Heart right ventricle (tissue), 16 donors: ENCODE measurements at regions not wholly inside any gene's neighbourhood (a gene's known extent, or its start where the extent isn't known, plus 50 kb on each side); places are given as distances from the start of the nearest gene placed in this dataset.

ENCODE experiments used
- ATAC-seq, 8 donors: fragments of 200-7000 bp; cut with Tn5 transposase; one replicate each; pipeline ENCODE4 v1.9.1; 2020; ENCODE audit warnings: mild to moderate bottlenecking in 8 of 8, moderate library complexity in 8 of 8, moderate number of reproducible peaks in 1 of 8
- DNase-seq, 2 donors: peaks; one replicate each; pipeline ENCODE4 v3.0.0-alpha.2; 2020
- H3K27ac ChIP-seq, 10 donors: fragments of 200-600 bp; sonication (generic) in 2 of 10; one replicate each; pipeline versions ENCODE4 v1.5.0 to v1.8.0; 2020 to 2022; ENCODE audit warnings: mild to moderate bottlenecking in 3 of 10
- H3K27me3 ChIP-seq, 7 donors: fragments of 200-600 bp; one replicate each; pipeline ENCODE4 v1.8.0; 2021 to 2022; ENCODE audit warnings: mild to moderate bottlenecking in 2 of 7
- H3K36me3 ChIP-seq, 9 donors: fragments of 200-600 bp; sonication (generic) in 1 of 9; one replicate each; pipeline versions ENCODE4 v1.5.0 to v1.8.0; 2020 to 2022; ENCODE audit warnings: mild to moderate bottlenecking in 2 of 9
- H3K4me1 ChIP-seq, 9 donors: fragments of 200-600 bp; sonication (generic) in 1 of 9; one replicate each; pipeline versions ENCODE4 v1.5.0 to v1.8.0; 2020 to 2022; ENCODE audit warnings: mild to moderate bottlenecking in 4 of 9
- H3K4me3 ChIP-seq, 10 donors: fragments of 200-600 bp; sonication (generic) in 2 of 10; one replicate each; pipeline versions ENCODE4 v1.5.0 to v1.8.0; 2020 to 2022; ENCODE audit warnings: mild to moderate bottlenecking in 7 of 10, moderate library complexity in 2 of 10
- H3K9me3 ChIP-seq, 11 donors: fragments of 200-600 bp in 10 of 11; sonication (generic) in 2 of 11; one replicate each; pipeline versions ENCODE4 v1.5.0 to v1.8.0; 2013 to 2022; ENCODE audit warnings: mild to moderate bottlenecking in 2 of 11, control low read depth in 1 of 11, moderate library complexity in 1 of 11
- WGBS, 2 donors: extraction: QIAGEN DNeasy Blood & Tissue Kit; methylation state at CpG; one replicate each; pipeline ENCODE4 v1.1.7; 2013; ENCODE audit warnings: inconsistent platforms in 1 of 2; 5-methylcytosine and 5-hydroxymethylcytosine counted together
- intact Hi-C, 10 donors: fragments of 100-400 bp; cut with DNase I; formaldehyde crosslinking; loops; one replicate each; pipeline versions ENCODE4 v1.11.1 to v1.14.2; 2022
- TF ChIP-seq, protein P1 (sequence below), 9 donors: fragments of 200-600 bp; sonication (generic) in 2 of 9; IDR thresholded peaks; one replicate each; pipeline versions ENCODE4 v1.5.0 to v1.8.0; 2021 to 2022; ENCODE audit warnings: antibody characterized with exemption in 9 of 9, mild to moderate bottlenecking in 5 of 9, moderate library complexity in 1 of 9
- donor health status: Arrhythmogenic right ventricular cardiomyopathy.
- donor health status: ischemic (EF 13 %, LVEDD 7.1; RV severe dilation, severe dysfunction).
- donor health status: healthy with polysubstance abuse.
- donor health status: DM: no; HTN: yes; CAD: no.
- donor health status: DM: no; HTN: no; CAD: no.
- donor health status: ischemic (EF 25% LVEDD 6.9; RV normal size, moderate dysfunction).
- donor health status: ischemic (EF 25% LVEDD 5.7; RV mildly dilated, moderate dysfunction).
- donor health status: healthy.
- donor health status: DM: yes; HTN: yes; CAD: no.
- donor health status: Ischemic cardiomyopathy.
- donor health status: ischemic (EF 35%, LVEDD 5.7; RV mildly dilated, moderate dysfunction).
- donor health status: nonischemic (EF 11% LVEDD 7.7; RV severe dilation, severe dysfunction).
- donor health status: DM: yes; HTN: yes; CAD: no.
- donor health status: PGD.
- donor health status: ischemic (EF 29% LVEDD 5.4; RV normal size, mild dysfunction).
- donor health status: nonischemic (EF 23%, LVEDD 6.1; RV moderate dilation, normal function).

- 80 to 91% methylated on average over 7 of the region's 7 CpGs for WGBS, 2 donors
- H3K27me3 ChIP-seq = peaks cover 0 to 5% (median 0%) of the 10 kb centered on the region in 7 donors
- H3K4me1 ChIP-seq = no peaks in the 10 kb centered on the region
- DNase-seq (no peak), ATAC-seq (no peak)
- H3K27ac ChIP-seq = no peak overlapping the region
- H3K4me3 ChIP-seq = no peak overlapping the region
- H3K36me3 ChIP-seq = no peaks in the 10 kb centered on the region
- H3K9me3 ChIP-seq = peaks cover 0 to 7% (median 0%) of the 10 kb centered on the region in 11 donors
- intact Hi-C loops = no loop called here
- TF ChIP-seq, protein P1, sequence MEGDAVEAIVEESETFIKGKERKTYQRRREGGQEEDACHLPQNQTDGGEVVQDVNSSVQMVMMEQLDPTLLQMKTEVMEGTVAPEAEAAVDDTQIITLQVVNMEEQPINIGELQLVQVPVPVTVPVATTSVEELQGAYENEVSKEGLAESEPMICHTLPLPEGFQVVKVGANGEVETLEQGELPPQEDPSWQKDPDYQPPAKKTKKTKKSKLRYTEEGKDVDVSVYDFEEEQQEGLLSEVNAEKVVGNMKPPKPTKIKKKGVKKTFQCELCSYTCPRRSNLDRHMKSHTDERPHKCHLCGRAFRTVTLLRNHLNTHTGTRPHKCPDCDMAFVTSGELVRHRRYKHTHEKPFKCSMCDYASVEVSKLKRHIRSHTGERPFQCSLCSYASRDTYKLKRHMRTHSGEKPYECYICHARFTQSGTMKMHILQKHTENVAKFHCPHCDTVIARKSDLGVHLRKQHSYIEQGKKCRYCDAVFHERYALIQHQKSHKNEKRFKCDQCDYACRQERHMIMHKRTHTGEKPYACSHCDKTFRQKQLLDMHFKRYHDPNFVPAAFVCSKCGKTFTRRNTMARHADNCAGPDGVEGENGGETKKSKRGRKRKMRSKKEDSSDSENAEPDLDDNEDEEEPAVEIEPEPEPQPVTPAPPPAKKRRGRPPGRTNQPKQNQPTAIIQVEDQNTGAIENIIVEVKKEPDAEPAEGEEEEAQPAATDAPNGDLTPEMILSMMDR (IDR thresholded peaks at IDR 0.05) = no peak
Observed at GRCh38 chr3:13170317-13170716, 97.1 kb upstream of the IQSEC1 start.

- Histone ChIP-seq H3K27me3 (peaks cover 0 to 5% (median 0%) of the 10 kb centered on the region in 7 donors), H3K4me1 (no peaks in the 10 kb centered on the region), H3K4me3 (no peak overlapping the region), H3K27ac (no peak overlapping the region), H3K36me3 (no peaks in the 10 kb centered on the region), H3K9me3 (peaks cover 0 to 7% (median 0%) of the 10 kb centered on the region in 11 donors)
- WGBS, 2 donors = 83 to 86% methylated on average over 4 of the region's 4 CpGs
- TF ChIP-seq, protein P1 (IDR thresholded peaks at IDR 0.05) = no peak
- intact Hi-C loops = no loop called here
- ATAC-seq (no peak), DNase-seq (no peak)
Observed at GRCh38 chr3:13168391-13168790, 95.2 kb upstream of the IQSEC1 start.

DNA sequence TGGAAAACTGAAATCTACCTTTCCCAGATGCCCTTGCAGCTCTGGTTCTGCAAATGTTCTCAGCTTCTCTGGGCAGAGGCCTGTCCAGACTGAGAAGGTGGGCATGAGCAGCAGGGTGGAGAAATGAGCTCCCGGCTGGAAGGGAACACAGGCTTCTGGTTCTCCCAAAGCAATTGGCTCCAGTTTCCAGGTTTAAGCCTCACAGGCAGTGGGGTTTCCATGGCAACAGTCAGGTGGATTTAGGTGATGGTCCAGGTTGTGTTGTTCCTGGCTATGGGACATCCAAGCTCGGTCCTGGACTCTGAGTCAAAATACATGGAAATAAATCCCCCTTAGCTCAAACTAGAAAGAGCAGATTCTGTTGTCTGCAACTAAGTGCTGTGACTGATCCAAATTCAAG, 94.6 kb upstream of the IQSEC1 start:
- DNase-seq = no peak
- 93 to 94% methylated on average over 2 of the region's 2 CpGs for WGBS, 2 donors

DNA sequence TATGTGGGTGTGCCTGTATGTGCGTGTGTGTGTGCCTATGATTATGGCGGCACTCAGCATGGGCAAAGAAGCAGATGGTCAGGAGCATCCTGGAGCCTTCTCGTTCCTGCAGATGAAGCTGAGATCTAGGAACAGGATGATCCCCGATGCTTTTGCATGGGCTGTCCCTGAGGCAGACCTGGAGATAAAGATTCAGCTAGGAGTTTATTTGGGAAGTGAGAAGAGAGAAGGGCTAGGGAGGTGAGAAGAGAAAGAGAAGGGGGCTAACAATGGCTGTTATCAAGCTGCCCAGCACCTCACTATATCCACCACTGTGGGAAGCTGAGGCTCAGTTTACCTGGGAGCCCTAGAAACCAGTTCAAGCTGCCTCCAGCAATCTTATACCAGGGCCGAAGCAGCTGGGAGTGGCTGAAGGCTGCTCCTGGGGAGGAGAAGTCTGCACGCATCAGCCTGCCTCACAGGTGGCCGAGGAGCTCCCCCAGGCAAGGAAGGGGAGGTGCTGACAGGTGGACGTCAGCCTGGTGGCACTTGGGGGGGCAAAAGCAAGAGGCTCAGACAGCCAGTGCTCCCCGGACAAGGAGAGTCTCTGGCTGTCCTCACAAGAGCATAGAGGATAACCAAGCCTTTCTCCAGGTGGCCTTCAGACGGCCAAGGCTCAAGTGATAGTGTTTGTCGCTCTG, 94.0 kb upstream of the IQSEC1 start:
- intact Hi-C loops = no loop called here
- WGBS, 2 donors = 74 to 76% methylated on average over 11 of the region's 11 CpGs
- peaks cover 0 to 7% (median 0%) of the 10 kb centered on the region in 11 donors for H3K9me3 ChIP-seq
- H3K27me3 ChIP-seq = peaks cover 0 to 10% (median 0%) of the 10 kb centered on the region in 7 donors
- H3K4me3 ChIP-seq = no peak overlapping the region
- DNase-seq (no peak), ATAC-seq (no peak)
- no peaks in the 10 kb centered on the region for H3K4me1 ChIP-seq
- no peak overlapping the region for H3K27ac ChIP-seq
- TF ChIP-seq, protein P1 (IDR thresholded peaks at IDR 0.05) = no peak
- H3K36me3 ChIP-seq = no peaks in the 10 kb centered on the region

More for the DNA sequence above, 94.6 kb upstream of the IQSEC1 start:
- H3K4me3 ChIP-seq = no peak overlapping the region
- no peak overlapping the region for H3K27ac ChIP-seq
- no peaks in the 10 kb centered on the region for H3K4me1 ChIP-seq
- H3K27me3 ChIP-seq = peaks cover 0 to 5% (median 0%) of the 10 kb centered on the region in 7 donors
- intact Hi-C loops = no loop called here
- ATAC-seq = no peak
- H3K9me3 ChIP-seq = peaks cover 0 to 7% (median 0%) of the 10 kb centered on the region in 11 donors
- H3K36me3 ChIP-seq = no peaks in the 10 kb centered on the region
- TF ChIP-seq, protein P1 (IDR thresholded peaks at IDR 0.05) = no peak
